Ovary (tissue), 3 donors: ENCODE measurements at regions not wholly inside any gene's neighbourhood (a gene's known extent, or its start where the extent isn't known, plus 50 kb on each side); places are given as distances from the start of the nearest gene placed in this dataset.

Experiments used
- CTCF ChIP-seq, 3 donors: fragments of 450-650 bp in 2 of 3; fragments of 200-600 bp in 1 of 3; IDR thresholded peaks; one replicate each; pipeline versions ENCODE4 v1.5.1 to v1.8.0; 2016 to 2022; ENCODE audit warnings: antibody characterized with exemption in 3 of 3, mild to moderate bottlenecking in 1 of 3
- EP300 ChIP-seq: sonication (generic); formaldehyde crosslinking; IDR thresholded peaks from one replicate; pipeline ENCODE4 v1.6.1; 2017; ENCODE audit warnings: antibody characterized with exemption
- POLR2A ChIP-seq: fragments of 450-650 bp; IDR thresholded peaks from one replicate; pipeline ENCODE4 v1.6.1; 2017; ENCODE audit warnings: antibody characterized with exemption, mild to moderate bottlenecking, moderate library complexity
- donor health status: DM: no; HTN: no; CAD: no.

GRCh38 chr10:47137311-47137851 lies 162.6 kb upstream of the GDF10 start:
- TF ChIP-seq CTCF (IDR thresholded peaks at IDR 0.05) (no peak), EP300 (no peak), POLR2A (no peak)
